ENCODE measurements at regions not wholly inside any gene's neighbourhood (a gene's known extent, or its start where the extent isn't known, plus 50 kb on each side); places are given as distances from the start of the nearest gene placed in this dataset.

GRCh38 chr9:135002802-135003201 is 84.7 kb upstream of the OLFM1 start (continued):
- TF ChIP-seq MGA (IDR thresholded peaks at IDR 0.05) (no peak), ZNF79 (CRISPR knock-in tag; IDR thresholded peaks at IDR 0.05; ENCODE audit: low read depth) (no peak), NR2C2 (CRISPR knock-in tag; IDR thresholded peaks at IDR 0.05) (no peak), NR2C2 (tag; IDR thresholded peaks at IDR 0.05) (no peak), ARID3A (IDR thresholded peaks at IDR 0.05; ENCODE audit: borderline replicate concordance, low read depth, low read length) (no peak)
